Endodermal cell (in vitro differentiated cells): ENCODE measurements at regions not wholly inside any gene's neighbourhood (a gene's known extent, or its start where the extent isn't known, plus 50 kb on each side); places are given as distances from the start of the nearest gene placed in this dataset.

Source experiments
- DNase-seq: peaks from one replicate; pipeline ENCODE4 v3.0.0-alpha.2; 2017
- H3K27ac ChIP-seq: 2 replicates; pipeline ENCODE4 v1.5.1; 2013; ENCODE audit warnings: mild to moderate bottlenecking, low read depth, low read length, moderate library complexity
- H3K27me3 ChIP-seq: 2 replicates; pipeline ENCODE4 v1.6.1; 2013; ENCODE audit warnings: mild to moderate bottlenecking, low read length, moderate library complexity; ENCODE audit not compliant: insufficient read depth, control insufficient read depth, poor library complexity, severe bottlenecking
- H3K36me3 ChIP-seq: 2 replicates; pipeline ENCODE4 v1.7.0; 2013; ENCODE audit warnings: mild to moderate bottlenecking, low read length, moderate library complexity; ENCODE audit not compliant: control insufficient read depth, insufficient read depth
- H3K4me1 ChIP-seq: one replicate; pipeline ENCODE4 v1.7.0; 2013; ENCODE audit warnings: low read length; ENCODE audit not compliant: control insufficient read depth, insufficient read depth
- H3K4me3 ChIP-seq: 2 replicates; pipeline ENCODE4 v1.5.1; 2013; ENCODE audit warnings: mild to moderate bottlenecking, low read length, moderate library complexity
- H3K9ac ChIP-seq: 2 replicates; pipeline ENCODE4 v1.6.1; 2013; ENCODE audit warnings: mild to moderate bottlenecking, low read length, moderate library complexity; ENCODE audit not compliant: poor library complexity, severe bottlenecking; ENCODE audit errors: extremely low read depth
- H3K9me3 ChIP-seq: 2 replicates; pipeline ENCODE4 v1.6.1; 2013; ENCODE audit warnings: mild to moderate bottlenecking, low read length, moderate library complexity; ENCODE audit not compliant: control insufficient read depth
- H3K27ac Mint-ChIP-seq: 2 replicates; pipeline ENCODE4 v1.8.0; 2020; ENCODE audit warnings: mixed read lengths
- H3K27me3 Mint-ChIP-seq: 2 replicates; pipeline ENCODE4 v1.8.0; 2021; ENCODE audit warnings: mild to moderate bottlenecking, mixed read lengths; ENCODE audit not compliant: insufficient read depth
- H3K36me3 Mint-ChIP-seq: 2 replicates; pipeline ENCODE4 v1.8.0; 2020; ENCODE audit warnings: low read depth, mixed read lengths
- H3K4me1 Mint-ChIP-seq: 2 replicates; pipeline ENCODE4 v1.8.0; 2020; ENCODE audit warnings: mixed read lengths
- H3K4me3 Mint-ChIP-seq: 2 replicates; pipeline ENCODE4 v1.8.0; 2020; ENCODE audit warnings: mild to moderate bottlenecking, moderate library complexity, mixed read lengths
- H3K9me3 Mint-ChIP-seq: 2 replicates; pipeline ENCODE4 v1.8.0; 2020; ENCODE audit warnings: mild to moderate bottlenecking, mixed read lengths
- WGBS, 2 experiments: methylation state at CpG; one replicate each; pipeline versions ENCODE4 v1.1.5 to v1.1.7; 2013; ENCODE audit warnings: missing lambda C conversion rate in 2 of 2, mixed read lengths in 1 of 2; ENCODE audit not compliant: insufficient coverage in 1 of 2, insufficient read length in 1 of 2; 5-methylcytosine and 5-hydroxymethylcytosine counted together
- TF ChIP-seq, protein P1 (sequence below): fragments of 200-600 bp; sonication (generic); conservative IDR thresholded peaks from 2 replicates; pipeline ENCODE4 v1.5.0; 2021; ENCODE audit warnings: antibody characterized with exemption, mild to moderate bottlenecking

DNA sequence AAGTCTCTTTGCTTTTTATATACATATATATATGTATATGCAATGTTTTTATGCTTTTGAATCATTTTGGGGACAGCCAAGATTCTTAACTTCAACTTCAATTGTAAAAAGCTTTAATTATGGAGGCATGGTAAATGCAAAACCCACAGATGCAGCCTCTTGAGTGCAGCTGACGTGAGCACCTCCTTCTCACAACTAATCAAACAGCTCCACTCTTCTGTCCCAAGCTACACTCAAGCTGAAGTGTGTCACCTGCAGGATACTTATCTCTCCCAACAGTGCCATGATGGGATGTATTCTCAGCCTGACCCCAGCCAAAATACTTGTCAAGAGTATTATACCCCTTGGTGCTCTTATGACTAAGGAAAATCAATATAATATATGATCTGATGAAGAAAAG, 60.7 kb upstream of the BLTP1 start:
- no peak overlapping the region for H3K4me3 Mint-ChIP-seq
- peaks cover 52% of the 10 kb centered on the region for H3K27me3 ChIP-seq
- no peaks in the 10 kb centered on the region for H3K36me3 Mint-ChIP-seq
- H3K4me1 Mint-ChIP-seq = no peaks in the 10 kb centered on the region
- DNase-seq = no peak
- H3K9me3 ChIP-seq = no peaks in the 10 kb centered on the region
- peaks cover 3% of the 10 kb centered on the region for H3K9me3 Mint-ChIP-seq
- H3K36me3 ChIP-seq = no peaks in the 10 kb centered on the region
- H3K27ac ChIP-seq = no peak overlapping the region
- H3K27me3 Mint-ChIP-seq = peaks cover 27% of the 10 kb centered on the region
- no peak overlapping the region for H3K27ac Mint-ChIP-seq
- no peak overlapping the region for H3K4me3 ChIP-seq
- TF ChIP-seq, protein P1, sequence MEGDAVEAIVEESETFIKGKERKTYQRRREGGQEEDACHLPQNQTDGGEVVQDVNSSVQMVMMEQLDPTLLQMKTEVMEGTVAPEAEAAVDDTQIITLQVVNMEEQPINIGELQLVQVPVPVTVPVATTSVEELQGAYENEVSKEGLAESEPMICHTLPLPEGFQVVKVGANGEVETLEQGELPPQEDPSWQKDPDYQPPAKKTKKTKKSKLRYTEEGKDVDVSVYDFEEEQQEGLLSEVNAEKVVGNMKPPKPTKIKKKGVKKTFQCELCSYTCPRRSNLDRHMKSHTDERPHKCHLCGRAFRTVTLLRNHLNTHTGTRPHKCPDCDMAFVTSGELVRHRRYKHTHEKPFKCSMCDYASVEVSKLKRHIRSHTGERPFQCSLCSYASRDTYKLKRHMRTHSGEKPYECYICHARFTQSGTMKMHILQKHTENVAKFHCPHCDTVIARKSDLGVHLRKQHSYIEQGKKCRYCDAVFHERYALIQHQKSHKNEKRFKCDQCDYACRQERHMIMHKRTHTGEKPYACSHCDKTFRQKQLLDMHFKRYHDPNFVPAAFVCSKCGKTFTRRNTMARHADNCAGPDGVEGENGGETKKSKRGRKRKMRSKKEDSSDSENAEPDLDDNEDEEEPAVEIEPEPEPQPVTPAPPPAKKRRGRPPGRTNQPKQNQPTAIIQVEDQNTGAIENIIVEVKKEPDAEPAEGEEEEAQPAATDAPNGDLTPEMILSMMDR = no peak
- H3K9ac ChIP-seq = no peak overlapping the region
- WGBS, 2 experiments = 88 to 100% methylated on average over 1 of the region's 1 CpG
- no peaks in the 10 kb centered on the region for H3K4me1 ChIP-seq

DNA sequence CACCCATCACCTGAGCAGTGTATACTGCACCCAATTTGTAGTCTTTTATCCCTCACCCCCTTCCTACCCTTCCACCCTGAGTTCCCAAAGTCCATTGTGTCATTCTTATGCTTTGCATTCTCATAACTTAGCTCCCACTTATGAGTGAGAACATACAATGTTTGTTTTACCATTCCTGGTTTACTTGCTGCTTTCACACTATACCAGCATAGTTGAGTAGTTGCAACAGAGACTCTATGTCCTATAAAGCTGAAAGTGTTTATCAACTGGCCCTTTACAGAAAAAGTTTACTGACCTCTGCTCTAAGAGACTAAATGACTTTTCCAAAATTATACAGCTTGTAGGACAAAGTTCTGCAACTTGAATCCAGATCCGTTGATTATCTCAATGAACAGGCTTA, 61.1 kb upstream of the BLTP1 start:
- Mint-ChIP-seq H3K4me1 (no peaks in the 10 kb centered on the region), H3K27ac (no peak overlapping the region), H3K9me3 (peaks cover 3% of the 10 kb centered on the region), H3K27me3 (peaks cover 23% of the 10 kb centered on the region), H3K4me3 (no peak overlapping the region), H3K36me3 (no peaks in the 10 kb centered on the region)
- H3K9me3 ChIP-seq = no peaks in the 10 kb centered on the region
- H3K4me1 ChIP-seq = no peaks in the 10 kb centered on the region
- no peak overlapping the region for H3K4me3 ChIP-seq
- H3K27ac ChIP-seq = no peak overlapping the region
- H3K36me3 ChIP-seq = no peaks in the 10 kb centered on the region
- no peak overlapping the region for H3K9ac ChIP-seq
- DNase-seq = no peak
- peaks cover 53% of the 10 kb centered on the region for H3K27me3 ChIP-seq
- TF ChIP-seq, protein P1 = no peak
- 88% methylated on average over 1 of the region's 1 CpG; no CpG with 5 or more reads in 1 of the 2 experiments for WGBS, 2 experiments

DNA sequence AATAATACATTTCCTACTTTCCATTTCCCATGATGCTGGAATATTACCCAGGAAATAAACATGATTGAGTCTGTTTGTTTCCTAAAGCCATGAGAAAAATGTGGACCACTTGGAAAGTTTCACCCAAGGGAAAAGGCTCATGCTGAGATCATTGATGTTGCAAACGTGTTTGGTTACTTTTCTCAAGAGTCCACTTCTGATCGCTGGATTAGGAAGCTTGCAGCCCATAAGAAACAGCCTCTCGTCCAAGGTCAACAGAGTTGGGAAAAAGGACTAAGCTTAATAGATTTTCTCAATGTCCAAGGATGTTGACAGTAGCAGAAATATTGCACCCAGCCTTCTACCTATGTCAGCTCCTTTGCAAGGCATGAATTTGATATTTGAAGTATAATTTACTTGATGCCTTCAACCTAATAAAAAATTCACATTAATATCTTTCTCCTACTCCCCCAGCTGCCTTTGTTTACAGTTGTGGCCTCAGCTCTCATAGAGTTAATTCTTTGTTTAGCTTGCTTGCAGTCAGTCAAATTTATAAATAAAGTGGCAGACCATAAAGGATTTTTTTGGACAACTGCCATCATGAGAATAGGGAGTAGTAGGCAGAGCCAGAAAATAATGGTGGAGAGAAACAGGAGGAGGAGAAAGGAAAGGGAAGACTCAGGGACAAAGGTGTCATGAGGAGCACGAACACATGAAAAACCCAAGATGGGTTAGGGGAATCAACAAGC, 65.6 kb upstream of the BLTP1 start:
- no peak for DNase-seq
- H3K27ac ChIP-seq = no peak overlapping the region
- Mint-ChIP-seq H3K27me3 (peaks cover 16% of the 10 kb centered on the region), H3K9me3 (no peaks in the 10 kb centered on the region), H3K36me3 (no peaks in the 10 kb centered on the region), H3K4me3 (no peak overlapping the region), H3K27ac (no peak overlapping the region), H3K4me1 (no peaks in the 10 kb centered on the region)
- H3K4me3 ChIP-seq = no peak overlapping the region
- no peaks in the 10 kb centered on the region for H3K9me3 ChIP-seq
- WGBS, 2 experiments = 94 to 95% methylated on average over 4 of the region's 4 CpGs
- H3K36me3 ChIP-seq = no peaks in the 10 kb centered on the region
- no peaks in the 10 kb centered on the region for H3K4me1 ChIP-seq
- TF ChIP-seq, protein P1 = no peak
- H3K9ac ChIP-seq = no peak overlapping the region
- peaks cover 33% of the 10 kb centered on the region for H3K27me3 ChIP-seq
